Activated CD4-positive, alpha-beta T cell treated with anti-CD3 and anti-CD28 coated beads, Interleukin-2, amount 50 U/mL, for 1 hour (primary cell): ENCODE measurements at regions not wholly inside any gene's neighbourhood (a gene's known extent, or its start where the extent isn't known, plus 50 kb on each side); places are given as distances from the start of the nearest gene placed in this dataset.

Source experiments
- DNase-seq: peaks from one replicate; pipeline ENCODE4 v3.0.0-alpha.2; 2020

DNA sequence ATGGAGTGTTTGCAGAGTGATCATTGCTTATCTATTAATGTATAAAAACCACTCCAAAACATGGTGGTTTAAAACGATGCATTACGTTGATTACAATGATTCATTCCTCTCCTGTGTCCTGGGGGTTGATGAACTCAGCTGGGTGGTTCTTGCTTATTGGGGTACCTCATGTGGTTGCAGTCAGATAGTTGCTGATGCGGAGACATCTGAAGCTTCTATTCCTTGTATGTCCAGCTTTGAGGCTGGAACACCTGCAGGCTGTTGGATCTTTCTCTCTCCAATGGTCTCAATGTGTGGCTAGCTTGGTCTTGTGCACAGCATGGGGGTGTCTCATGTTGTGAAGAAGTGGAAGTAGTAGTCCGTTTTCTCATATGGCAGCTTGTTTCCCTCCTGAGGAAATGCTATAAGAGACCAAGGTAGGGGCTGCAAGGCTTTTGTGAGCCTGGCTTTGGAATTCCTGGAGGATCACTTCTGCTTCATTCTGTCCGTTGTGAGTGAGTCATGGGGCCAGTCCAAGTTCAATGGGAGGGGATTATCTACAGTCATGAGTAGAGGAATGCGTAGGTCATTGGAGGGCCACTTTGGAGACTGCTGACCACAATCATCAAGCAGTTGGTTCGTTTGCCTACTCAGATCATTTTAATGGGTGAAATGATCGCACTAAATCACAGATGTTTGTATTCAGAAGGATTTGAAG lies 601.0 kb downstream of the SLC4A3 start:
- DNase-seq: no peak

GRCh38 chr2:220240641-220241040 lies 613.2 kb downstream of the SLC4A3 start:
- DNase-seq: no peak

DNA sequence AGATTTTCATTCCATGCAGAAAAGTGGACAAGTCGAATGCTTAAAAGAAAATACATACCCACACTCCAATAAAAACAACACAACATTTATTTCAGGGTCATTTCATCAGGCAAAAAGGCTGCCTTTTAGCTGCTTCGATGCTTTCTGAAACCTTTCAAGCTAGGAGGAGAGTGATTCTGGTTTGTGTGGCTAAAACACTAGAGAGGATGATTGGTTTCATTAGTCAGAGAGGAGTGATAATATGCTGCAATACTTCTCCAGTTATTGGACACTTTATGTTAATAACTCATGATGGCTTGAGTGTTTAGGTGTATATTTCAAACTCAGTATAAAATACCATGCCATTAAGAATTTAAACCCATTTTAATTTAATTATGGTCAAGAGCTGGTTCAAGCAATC lies 614.0 kb downstream of the SLC4A3 start:
- no peak for DNase-seq

DNA sequence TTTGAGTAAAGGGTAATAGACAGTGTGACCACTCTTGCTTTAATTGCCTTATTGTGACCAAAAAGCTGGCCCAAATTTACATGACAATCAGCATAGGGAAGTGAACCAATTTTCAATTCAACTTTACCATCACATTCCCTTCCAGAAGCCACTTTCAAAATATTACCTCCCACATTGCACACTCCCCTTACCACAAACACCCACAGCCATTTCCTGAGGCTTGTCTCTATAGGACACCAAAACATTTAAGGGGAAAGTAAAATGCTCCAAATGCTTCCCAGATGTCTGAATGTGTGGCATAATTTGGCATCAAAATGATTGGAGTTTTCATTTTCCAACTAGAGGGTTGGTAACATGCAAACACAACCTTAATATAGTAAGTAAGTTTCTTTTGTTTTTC lies 616.1 kb downstream of the SLC4A3 start:
- DNase-seq: no peak

DNA sequence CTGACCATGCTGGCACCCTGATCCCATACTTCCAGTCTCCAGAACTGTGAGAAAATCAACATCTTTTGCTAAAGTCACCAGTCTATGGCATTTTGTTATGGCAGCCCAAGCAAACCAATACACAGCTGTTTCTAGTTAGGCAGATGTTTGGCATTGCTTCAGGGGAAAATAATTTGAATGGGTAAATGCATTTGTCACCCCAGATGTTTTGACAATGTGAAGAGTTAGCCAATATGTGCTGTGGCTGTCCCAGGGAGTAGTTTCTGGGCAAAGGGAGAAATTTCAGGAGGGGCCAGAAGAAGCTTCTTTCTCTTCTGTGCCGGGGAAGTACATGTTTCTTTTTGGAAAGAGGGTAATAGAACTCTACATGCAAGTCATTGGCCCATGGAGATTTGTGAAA lies 619.0 kb downstream of the SLC4A3 start:
- no peak for DNase-seq

- DNase-seq: no peak
Measured at GRCh38 chr2:220247588-220248350, 620.3 kb downstream of the SLC4A3 start.

- no peak for DNase-seq
Measured at GRCh38 chr2:220259662-220260061, 632.2 kb downstream of the SLC4A3 start.

DNA sequence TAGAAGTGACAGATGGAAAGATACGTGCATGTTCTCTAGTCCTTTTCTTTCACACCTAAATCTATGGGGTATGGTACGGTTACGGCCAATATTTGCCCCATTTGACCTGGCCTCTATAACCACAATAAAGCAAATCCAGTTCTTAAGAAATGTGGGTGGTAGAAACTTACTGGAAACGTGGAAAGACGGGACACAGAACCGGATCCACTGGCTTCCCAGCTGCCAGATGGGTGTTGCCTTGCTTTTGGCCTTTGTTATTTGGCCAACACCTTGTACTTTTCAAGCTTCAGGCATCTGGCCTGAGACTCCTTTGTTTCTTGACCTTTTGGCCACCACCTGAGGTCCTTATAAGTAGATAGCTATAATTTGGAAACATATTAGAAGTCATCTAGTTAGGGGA lies 635.9 kb downstream of the SLC4A3 start:
- DNase-seq: no peak

DNA sequence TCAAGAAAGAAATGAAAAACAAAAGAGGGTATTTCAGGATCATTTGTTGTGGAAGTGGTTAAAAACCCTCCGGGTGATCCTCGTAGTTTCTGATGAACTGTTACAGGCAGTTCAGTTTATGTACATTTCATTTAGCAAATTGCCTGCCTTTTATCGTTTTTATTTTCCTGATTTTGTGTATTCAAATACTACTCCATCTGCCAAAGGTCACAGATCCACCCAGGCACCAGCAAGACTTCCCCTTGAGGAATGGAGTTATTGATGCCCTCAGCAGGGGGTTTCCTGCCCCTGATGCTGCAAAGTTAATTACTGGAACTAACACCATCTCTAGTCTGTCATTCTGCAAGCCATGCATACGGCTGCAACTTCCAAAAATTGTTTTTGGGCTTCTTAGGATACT lies 641.9 kb downstream of the SLC4A3 start:
- no peak for DNase-seq

GRCh38 chr2:220270481-220271070 lies 643.1 kb downstream of the SLC4A3 start:
- no peak for DNase-seq

DNA sequence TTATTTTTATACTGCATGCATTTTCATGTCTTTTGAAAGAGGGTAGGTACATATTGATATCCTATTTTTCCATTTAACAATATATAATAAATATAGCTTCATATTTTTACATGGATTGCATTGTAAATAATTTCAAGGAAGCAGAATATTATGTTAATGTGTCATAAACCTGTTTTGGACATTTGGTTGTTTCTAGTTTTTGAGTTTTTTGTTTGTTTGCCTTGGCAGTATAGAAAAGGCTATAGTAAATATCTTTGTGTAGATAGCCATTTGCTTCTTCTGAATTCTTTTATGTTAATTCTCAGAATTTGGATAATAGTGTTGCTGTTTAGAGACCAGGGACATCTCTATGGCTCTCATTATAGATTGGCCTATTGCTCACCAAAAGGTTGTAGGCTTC lies 645.2 kb downstream of the SLC4A3 start:
- no peak for DNase-seq

DNA sequence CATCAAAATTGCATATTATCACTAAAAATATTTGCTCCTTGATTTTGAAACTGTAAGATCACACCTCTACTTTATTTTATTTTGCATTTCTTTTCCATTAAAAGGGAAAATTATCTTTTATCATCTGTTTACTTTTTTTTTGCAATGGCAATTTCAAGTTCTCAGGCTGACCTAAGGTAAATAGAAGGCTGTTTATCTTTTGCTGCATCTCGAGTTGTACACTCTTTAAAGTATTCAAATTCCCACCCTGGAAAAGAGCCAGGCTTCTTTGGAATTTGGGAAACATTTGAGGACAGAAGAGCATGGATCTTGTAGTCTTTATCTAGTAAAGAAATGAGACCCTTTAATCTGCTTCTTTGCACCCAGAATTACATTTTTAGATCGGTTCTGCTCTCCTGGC lies 645.7 kb downstream of the SLC4A3 start:
- DNase-seq: no peak

DNA sequence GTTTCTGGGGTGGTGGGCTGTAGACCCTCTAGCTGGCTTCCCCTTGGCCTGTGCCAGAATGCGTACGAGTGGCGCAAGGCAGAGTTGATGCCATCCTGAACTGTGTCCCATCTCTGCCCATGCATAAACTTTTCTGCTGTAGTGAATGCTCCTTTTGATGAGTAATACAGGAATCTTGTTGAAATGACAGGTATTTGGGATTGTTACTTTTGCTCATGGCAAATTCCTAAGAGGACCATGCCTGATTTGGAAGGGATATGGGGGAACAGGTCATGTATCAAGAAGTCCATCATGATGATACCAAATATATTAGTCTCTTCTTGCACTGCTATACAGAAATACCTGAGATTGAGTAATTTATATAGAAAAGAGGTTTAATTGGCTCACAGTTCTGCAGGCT lies 648.0 kb downstream of the SLC4A3 start:
- no peak for DNase-seq

DNA sequence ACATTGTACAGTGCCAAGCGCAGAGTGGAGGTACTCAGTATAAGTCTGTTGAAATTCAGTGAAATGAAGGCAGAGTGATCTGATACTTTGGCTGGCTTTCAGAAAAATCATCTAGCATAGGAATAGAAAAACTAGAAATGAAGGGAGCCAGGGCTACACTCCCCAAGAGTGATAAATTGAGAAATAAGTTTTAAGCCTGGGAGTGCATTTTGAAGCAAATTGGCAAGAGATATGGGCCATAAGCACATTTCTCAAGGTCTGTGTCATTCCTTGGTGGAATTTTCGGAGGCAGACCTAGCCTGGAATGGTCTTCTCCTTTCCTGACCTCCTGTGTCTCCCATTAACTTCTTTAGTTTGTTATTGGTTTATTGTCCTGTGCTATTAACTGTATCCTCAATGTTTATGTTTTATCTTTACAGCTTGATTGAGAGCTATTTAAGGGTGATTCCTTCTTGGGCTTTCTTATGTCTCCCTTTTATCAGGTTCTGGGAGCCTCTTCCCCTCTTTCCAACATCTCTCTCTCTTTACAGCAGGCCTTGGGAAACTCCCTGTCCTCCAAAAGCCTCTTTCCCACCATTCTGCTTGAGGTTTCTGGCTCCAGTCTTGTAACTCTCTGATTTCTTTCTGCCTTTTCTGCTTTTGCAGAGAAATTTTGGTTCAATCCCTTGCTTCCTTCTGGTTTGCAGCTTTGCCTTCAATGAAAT lies 649.5 kb downstream of the SLC4A3 start:
- DNase-seq: no peak

GRCh38 chr2:220277445-220277975 lies 650.1 kb downstream of the SLC4A3 start:
- DNase-seq: no peak

DNA sequence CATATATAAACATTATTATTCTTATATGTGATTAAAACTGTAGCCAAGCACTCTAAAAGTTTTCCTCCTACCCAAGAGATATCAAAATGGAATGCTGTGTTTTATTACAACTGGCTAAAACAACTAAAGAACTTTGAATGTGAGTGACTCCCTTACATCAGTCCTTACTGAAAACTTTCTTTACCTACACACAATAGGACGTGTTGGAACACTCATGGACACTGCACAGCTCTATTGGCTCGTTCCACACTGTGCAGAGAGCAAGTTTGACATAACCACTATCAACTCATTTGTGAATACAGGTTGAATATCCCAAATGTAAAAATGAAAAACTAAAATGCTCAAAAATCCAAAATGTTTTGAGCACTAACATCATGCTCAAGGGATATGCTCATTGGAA lies 650.6 kb downstream of the SLC4A3 start:
- no peak for DNase-seq

DNA sequence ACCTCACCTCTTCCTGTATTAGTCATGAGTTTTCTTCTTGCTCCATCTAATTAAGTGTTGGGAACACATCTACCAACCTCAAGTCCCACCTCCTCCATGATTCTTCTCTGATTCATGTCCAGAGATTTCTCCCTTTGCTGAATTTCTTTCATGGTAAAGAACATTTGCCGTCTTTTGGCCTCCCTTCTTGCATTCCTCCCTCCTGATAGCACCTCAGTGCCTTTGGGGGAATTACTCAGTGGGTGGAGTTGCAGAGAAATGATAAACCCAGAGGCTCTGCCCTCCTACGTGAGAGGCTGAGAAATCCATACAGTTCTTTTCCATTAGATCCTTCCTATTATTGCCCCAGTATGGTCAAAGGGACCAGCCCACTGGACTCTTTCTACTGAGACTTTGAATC lies 651.9 kb downstream of the SLC4A3 start:
- no peak for DNase-seq

- no peak for DNase-seq
Measured at GRCh38 chr2:220279840-220280239, 652.4 kb downstream of the SLC4A3 start.

- DNase-seq: no peak
Measured at GRCh38 chr2:220280736-220281135, 653.3 kb downstream of the SLC4A3 start.

DNA sequence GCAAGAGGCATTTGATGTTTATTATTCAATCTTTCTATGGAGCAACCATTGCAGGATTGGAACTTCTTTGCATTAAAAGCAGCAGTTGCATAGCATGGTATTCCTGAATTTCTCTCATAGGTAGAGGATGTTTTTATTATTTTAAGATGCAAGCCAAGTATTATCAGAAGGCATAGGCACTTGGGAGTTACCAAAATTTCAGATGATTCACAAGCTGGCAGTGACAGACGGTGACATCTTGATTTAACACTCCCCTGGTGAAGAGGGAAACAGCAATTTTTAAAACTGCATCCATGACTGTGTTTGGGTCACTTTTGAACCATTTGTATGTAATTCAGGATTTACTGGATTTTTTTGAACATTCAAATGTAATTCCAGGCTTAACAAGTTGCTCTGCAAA lies 654.3 kb downstream of the SLC4A3 start:
- DNase-seq: no peak

- DNase-seq: no peak
Measured at GRCh38 chr2:220282236-220282635, 654.8 kb downstream of the SLC4A3 start.

GRCh38 chr2:220293966-220294365 lies 666.5 kb downstream of the SLC4A3 start:
- no peak for DNase-seq

DNA sequence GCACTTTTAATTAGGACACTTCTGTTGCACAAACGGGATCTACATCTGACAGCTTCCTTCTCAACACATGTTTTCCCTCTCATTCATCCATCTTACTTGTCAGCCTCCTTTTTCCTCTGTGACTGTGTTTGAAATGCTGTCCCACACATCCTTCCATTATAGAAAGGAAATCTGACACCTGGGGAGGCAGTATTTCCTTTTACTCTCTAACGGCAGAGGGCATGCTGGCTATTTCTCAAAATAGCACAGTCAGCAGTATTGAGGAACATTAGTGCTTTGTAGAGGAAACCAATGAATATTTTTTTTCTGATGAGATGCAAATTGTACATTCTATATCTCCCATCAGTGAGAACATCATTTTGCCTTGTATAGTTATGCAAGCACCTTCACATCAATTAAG lies 668.7 kb downstream of the SLC4A3 start:
- no peak for DNase-seq
